ENCODE measurements at regions not wholly inside any gene's neighbourhood (a gene's known extent, or its start where the extent isn't known, plus 50 kb on each side); places are given as distances from the start of the nearest gene placed in this dataset.

GRCh38 chr14:98278800-98279199, 993.2 kb downstream of the BCL11B start:
- DNase-seq = no peak

- no peak for DNase-seq
These were observed 991.6 kb downstream of the BCL11B start for GRCh38 chr14:98280436-98280835.

- DNase-seq = no peak
These were observed 983.2 kb downstream of the BCL11B start for GRCh38 chr14:98288825-98289224.

- DNase-seq = no peak
These were observed 981.4 kb downstream of the BCL11B start for GRCh38 chr14:98290596-98290995.

GRCh38 chr14:98292191-98292590, 979.8 kb downstream of the BCL11B start:
- no peak for DNase-seq

- no peak for DNase-seq
These were observed 978.4 kb downstream of the BCL11B start for GRCh38 chr14:98293576-98293975.

GRCh38 chr14:98296895-98297294, 975.1 kb downstream of the BCL11B start:
- no peak for DNase-seq

GRCh38 chr14:98297567-98297966, 974.4 kb downstream of the BCL11B start:
- no peak for DNase-seq

GRCh38 chr14:98298481-98299244, 973.3 kb downstream of the BCL11B start:
- DNase-seq = no peak

GRCh38 chr14:98301681-98302080, 970.3 kb downstream of the BCL11B start:
- no peak for DNase-seq

- DNase-seq = no peak
These were observed 967.4 kb downstream of the BCL11B start for GRCh38 chr14:98304574-98304973.

GRCh38 chr14:98309591-98309990, 962.4 kb downstream of the BCL11B start:
- DNase-seq = no peak

- no peak for DNase-seq
These were observed 960.0 kb downstream of the BCL11B start for GRCh38 chr14:98312006-98312405.

- DNase-seq = no peak
These were observed 950.2 kb downstream of the BCL11B start for GRCh38 chr14:98321841-98322240.

GRCh38 chr14:98323836-98324235, 948.2 kb downstream of the BCL11B start:
- no peak for DNase-seq

GRCh38 chr14:98325761-98326160, 946.2 kb downstream of the BCL11B start:
- DNase-seq = no peak

- DNase-seq = no peak
These were observed 943.5 kb downstream of the BCL11B start for GRCh38 chr14:98328496-98328895.

GRCh38 chr14:98334186-98334585, 937.8 kb downstream of the BCL11B start:
- no peak for DNase-seq

- no peak for DNase-seq
These were observed 930.8 kb downstream of the BCL11B start for GRCh38 chr14:98341211-98341610.

GRCh38 chr14:98345161-98345560, 926.8 kb downstream of the BCL11B start:
- DNase-seq = no peak

GRCh38 chr14:98347686-98348085, 924.3 kb downstream of the BCL11B start:
- DNase-seq = no peak

- DNase-seq = no peak
These were observed 923.5 kb downstream of the BCL11B start for GRCh38 chr14:98348505-98348904.

GRCh38 chr14:98350213-98350612, 921.8 kb downstream of the BCL11B start:
- DNase-seq = no peak

GRCh38 chr14:98364961-98365360, 907.0 kb downstream of the BCL11B start:
- no peak for DNase-seq

GRCh38 chr14:98366429-98366828, 905.6 kb downstream of the BCL11B start:
- no peak for DNase-seq

Measured in NCI-H2227 treated with DMSO at 0.1 percent for 48 hours (cell line).